Muscle layer of duodenum (tissue), 2 donors: ENCODE measurements at regions not wholly inside any gene's neighbourhood (a gene's known extent, or its start where the extent isn't known, plus 50 kb on each side); places are given as distances from the start of the nearest gene placed in this dataset.

ENCODE experiments used
- H3K27ac ChIP-seq: one replicate; pipeline ENCODE4 v1.7.0; 2013; ENCODE audit warnings: mild to moderate bottlenecking, low read length
- H3K27me3 ChIP-seq: one replicate; pipeline ENCODE4 v1.7.0; 2013; ENCODE audit warnings: low read depth, mild to moderate bottlenecking, control low read depth, low read length
- H3K36me3 ChIP-seq, 2 donors: one replicate each; pipeline ENCODE4 v1.7.0; 2013; ENCODE audit warnings: low read length in 2 of 2, control low read depth in 1 of 2, mild to moderate bottlenecking in 1 of 2; ENCODE audit not compliant: insufficient read depth in 2 of 2, control insufficient read depth in 1 of 2
- H3K4me1 ChIP-seq, 2 donors: one replicate each; pipeline ENCODE4 v1.7.0; 2013; ENCODE audit warnings: low read length in 2 of 2, mild to moderate bottlenecking in 2 of 2, control low read depth in 1 of 2, moderate library complexity in 1 of 2; ENCODE audit not compliant: insufficient read depth in 2 of 2, control insufficient read depth in 1 of 2
- H3K4me3 ChIP-seq, 2 donors: one replicate each; pipeline ENCODE4 v1.7.0; 2013; ENCODE audit warnings: low read length in 2 of 2, low read depth in 1 of 2, mild to moderate bottlenecking in 1 of 2
- H3K9me3 ChIP-seq, 2 donors: one replicate each; pipeline ENCODE4 v1.7.0; 2013; ENCODE audit warnings: low read length in 2 of 2, control low read depth in 1 of 2, mild to moderate bottlenecking in 1 of 2; ENCODE audit not compliant: control insufficient read depth in 1 of 2
- donor health status: healthy.

DNA sequence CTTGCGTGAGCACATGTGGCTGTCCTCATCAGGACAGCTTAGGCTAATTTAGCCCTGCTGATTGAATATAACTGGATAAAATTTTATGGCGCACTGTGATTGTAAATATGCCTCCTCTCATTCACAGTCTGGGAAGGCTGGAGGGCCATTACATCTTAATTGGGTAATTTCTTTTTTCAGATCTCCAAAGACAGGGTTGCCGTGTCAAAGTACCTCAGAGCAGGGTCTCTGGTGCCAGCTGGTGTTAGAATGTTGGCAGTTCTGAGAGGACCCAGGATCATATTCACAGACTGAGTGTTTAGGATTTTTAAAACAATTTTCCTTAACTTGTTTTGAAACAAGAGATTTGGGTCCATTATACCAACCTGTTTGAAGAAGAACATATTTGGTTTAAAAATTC, 455.7 kb upstream of the TLE4 start:
- no peak overlapping the region for H3K27ac ChIP-seq
- no peaks in the 10 kb centered on the region for H3K4me1 ChIP-seq
- no peak overlapping the region for H3K4me3 ChIP-seq
- no peaks in the 10 kb centered on the region for H3K9me3 ChIP-seq
- no peaks in the 10 kb centered on the region for H3K27me3 ChIP-seq
- H3K36me3 ChIP-seq = no peaks in the 10 kb centered on the region

DNA sequence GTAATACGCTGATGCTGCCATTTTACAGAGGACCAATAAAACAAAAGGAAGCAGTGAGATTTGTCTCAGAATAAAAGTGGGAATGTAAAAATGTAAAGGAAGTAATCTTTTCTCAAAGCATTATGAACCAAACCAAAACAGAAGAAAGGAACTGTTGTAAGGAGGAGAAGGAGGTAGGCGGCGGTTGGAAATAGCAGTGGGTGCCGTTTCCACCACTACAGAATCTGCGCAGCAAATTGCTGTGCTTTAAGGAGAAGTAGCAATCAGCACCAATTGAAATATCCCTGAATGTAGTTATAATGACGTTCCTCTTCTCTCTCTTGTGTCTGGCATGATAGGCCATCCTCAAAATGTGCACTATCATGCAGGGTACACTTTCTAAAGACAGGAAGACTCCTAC, 455.1 kb upstream of the TLE4 start:
- H3K4me3 ChIP-seq = no peak overlapping the region
- no peaks in the 10 kb centered on the region for H3K9me3 ChIP-seq
- no peaks in the 10 kb centered on the region for H3K4me1 ChIP-seq
- H3K36me3 ChIP-seq = no peaks in the 10 kb centered on the region
- H3K27ac ChIP-seq = no peak overlapping the region
- no peaks in the 10 kb centered on the region for H3K27me3 ChIP-seq

DNA sequence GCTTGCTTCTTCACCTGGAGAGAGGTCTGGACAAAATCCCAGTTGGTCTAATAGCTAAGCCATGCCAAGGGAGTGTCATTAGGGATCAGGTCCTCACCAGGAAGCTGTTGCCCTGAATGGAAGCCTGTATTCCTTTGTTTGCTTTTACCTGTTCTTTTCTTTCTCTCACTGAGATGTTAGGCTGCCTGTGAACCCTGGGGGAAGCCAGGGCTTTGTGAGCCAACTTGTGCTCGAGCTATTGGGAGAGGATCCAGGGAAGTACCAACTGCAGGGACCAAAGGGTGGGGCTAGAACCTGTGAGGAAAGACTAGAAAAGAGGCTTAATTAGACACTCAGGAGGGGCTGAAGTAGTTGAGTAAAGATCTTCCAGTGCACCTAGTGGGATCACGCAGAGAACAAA, 451.2 kb upstream of the TLE4 start:
- H3K27ac ChIP-seq = no peak overlapping the region
- no peaks in the 10 kb centered on the region for H3K9me3 ChIP-seq
- no peaks in the 10 kb centered on the region for H3K27me3 ChIP-seq
- no peaks in the 10 kb centered on the region for H3K36me3 ChIP-seq
- H3K4me1 ChIP-seq = no peaks in the 10 kb centered on the region
- no peak overlapping the region for H3K4me3 ChIP-seq

DNA sequence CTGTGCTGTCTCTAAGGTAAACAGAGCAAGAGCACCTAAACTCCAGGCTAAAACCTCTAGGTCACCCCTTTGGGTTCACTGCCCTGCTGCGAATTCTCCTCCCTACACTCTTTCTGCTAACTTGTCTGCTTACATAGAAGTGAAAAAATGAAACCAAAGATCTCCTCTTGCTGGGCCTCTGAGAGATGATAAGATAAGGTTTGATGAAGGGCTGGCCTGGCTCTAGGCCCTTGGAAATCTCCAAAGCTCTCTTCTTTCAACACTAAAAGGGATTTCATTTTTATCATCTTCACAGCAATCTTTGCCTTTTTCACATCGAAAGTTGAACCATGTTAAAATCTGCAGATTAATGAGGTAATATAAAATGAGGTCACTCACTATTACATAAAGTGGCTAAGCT, 450.8 kb upstream of the TLE4 start:
- Histone ChIP-seq H3K4me3 (no peak overlapping the region), H3K27me3 (no peaks in the 10 kb centered on the region), H3K36me3 (no peaks in the 10 kb centered on the region), H3K9me3 (no peaks in the 10 kb centered on the region), H3K27ac (no peak overlapping the region), H3K4me1 (no peaks in the 10 kb centered on the region)

DNA sequence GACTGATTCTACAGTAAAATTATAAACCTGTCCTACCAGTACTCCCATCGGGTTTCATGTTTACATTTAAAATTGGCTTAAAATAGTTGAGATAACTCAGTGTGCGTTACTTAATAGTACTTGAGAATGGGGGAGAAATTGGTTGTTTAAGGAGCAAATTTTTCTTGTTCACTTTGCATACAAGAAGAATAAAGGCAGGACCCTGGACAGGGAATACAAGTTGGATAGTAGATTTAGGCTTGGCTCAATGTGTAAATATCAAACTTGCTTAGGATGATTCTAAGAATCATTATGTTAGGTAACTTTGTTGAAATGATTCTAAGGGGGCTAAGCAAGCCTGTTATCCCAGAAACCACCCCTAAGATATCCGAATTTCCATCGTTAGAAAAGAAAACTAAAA, 448.4 kb upstream of the TLE4 start:
- Histone ChIP-seq H3K27me3 (no peaks in the 10 kb centered on the region), H3K4me1 (no peaks in the 10 kb centered on the region), H3K36me3 (no peaks in the 10 kb centered on the region), H3K27ac (no peak overlapping the region), H3K9me3 (no peaks in the 10 kb centered on the region), H3K4me3 (no peak overlapping the region)

DNA sequence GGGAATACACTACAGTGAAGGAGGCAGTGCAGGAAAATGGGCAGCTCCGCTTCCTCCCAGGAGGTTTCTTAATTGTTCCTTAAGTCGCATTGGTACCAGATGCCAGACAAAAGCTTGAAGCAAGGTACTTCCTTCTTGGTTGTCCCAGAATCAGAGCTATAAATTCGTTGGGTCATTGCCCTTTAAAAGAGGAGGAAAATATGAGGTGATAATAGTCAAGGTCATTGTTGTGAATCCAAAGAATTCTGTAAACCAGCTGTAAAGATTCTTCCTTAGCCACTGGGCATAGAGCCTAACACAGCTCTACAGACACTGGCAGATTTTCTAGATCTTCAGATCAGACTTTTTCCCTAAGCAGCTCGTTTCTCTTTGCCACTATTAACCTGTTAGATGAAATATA, 444.1 kb upstream of the TLE4 start:
- Histone ChIP-seq H3K4me1 (no peaks in the 10 kb centered on the region), H3K4me3 (no peak overlapping the region), H3K27ac (no peak overlapping the region), H3K27me3 (no peaks in the 10 kb centered on the region), H3K36me3 (no peaks in the 10 kb centered on the region), H3K9me3 (no peaks in the 10 kb centered on the region)

DNA sequence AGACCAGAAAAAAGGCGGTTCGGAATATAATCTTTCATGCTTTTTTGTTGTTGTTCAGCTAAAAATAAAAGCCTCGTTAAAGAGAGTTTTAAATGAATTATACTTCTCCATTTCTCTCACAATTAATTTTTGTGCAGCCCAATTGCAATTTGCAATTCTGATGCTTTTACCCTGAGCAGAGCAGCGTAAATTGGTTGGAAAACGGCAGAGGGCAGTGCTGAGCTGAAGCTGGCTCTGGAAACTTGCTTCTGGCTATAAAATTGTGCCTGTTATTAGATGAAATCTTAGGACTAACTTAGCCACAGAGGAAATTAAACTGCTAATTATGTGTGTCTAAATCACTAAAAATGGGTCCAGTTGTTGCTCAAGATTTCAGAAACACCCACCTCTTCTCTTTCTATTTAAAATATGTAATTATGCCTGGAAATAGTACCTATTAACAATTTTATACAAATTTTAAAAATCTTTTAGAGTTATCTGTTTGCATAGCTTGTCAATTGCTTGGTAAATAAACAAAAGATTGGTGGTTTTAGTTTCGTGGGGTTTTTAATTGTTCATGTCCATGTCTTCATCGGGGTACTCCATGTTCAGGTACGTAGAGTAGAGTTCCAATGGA, 441.8 kb upstream of the TLE4 start:
- Histone ChIP-seq H3K4me1 (no peaks in the 10 kb centered on the region), H3K36me3 (no peaks in the 10 kb centered on the region), H3K9me3 (no peaks in the 10 kb centered on the region), H3K27ac (no peak overlapping the region), H3K27me3 (no peaks in the 10 kb centered on the region), H3K4me3 (no peak overlapping the region)

DNA sequence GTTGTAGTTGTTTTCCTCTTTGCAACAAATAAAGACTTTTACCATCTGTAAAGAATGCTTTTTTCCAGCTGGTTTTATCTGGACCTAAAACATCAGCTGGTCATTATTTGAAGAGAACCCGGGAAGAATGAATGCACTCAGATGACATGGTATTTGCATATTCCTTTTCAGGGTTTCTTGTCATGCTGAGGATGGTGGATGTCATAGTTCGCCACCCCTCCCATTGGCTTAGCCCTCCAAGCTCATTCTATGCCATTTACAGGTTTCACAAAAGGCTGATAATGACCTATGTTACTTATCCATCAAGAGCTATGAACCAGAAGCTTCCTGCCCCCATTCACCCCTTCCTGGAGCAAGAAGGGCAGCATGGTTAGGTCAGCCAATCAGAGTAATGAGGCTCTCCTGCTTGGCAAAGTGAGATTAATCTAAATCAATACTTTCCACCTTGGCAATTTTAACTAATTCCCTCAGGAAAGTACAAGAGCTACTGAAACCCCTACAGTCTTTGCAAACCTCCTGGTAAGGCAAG, 440.5 kb upstream of the TLE4 start:
- Histone ChIP-seq H3K27me3 (no peaks in the 10 kb centered on the region), H3K27ac (no peak overlapping the region), H3K4me3 (no peak overlapping the region), H3K9me3 (no peaks in the 10 kb centered on the region), H3K36me3 (no peaks in the 10 kb centered on the region), H3K4me1 (no peaks in the 10 kb centered on the region)

DNA sequence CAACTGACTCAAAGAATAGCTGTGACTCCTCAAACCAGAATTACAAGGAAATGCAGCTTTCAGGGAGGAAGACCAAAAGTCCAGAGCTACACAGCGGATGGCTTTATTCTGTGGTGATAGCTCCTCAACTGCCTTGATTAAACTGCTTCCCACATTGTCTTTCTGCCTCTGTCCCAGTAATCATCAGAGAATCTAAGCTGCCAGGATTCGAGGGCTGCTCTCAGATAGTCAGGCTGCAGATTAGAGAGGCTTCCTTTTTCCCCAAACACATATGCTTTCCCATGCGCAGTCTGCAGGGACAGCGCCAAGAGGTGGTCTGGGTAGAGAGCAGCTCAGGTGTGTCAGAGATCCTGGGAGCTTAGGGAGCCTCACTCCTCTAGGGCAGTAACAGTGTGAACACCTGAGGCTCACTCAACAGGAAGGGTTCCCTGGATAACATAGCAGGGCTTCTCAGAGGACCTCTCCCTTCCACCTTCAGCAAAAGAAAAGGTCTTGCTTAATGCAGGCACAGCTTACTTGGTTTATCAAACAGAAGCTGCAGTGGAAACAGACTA, 439.9 kb upstream of the TLE4 start:
- Histone ChIP-seq H3K4me3 (no peak overlapping the region), H3K9me3 (no peaks in the 10 kb centered on the region), H3K4me1 (no peaks in the 10 kb centered on the region), H3K36me3 (no peaks in the 10 kb centered on the region), H3K27me3 (no peaks in the 10 kb centered on the region), H3K27ac (no peak overlapping the region)

DNA sequence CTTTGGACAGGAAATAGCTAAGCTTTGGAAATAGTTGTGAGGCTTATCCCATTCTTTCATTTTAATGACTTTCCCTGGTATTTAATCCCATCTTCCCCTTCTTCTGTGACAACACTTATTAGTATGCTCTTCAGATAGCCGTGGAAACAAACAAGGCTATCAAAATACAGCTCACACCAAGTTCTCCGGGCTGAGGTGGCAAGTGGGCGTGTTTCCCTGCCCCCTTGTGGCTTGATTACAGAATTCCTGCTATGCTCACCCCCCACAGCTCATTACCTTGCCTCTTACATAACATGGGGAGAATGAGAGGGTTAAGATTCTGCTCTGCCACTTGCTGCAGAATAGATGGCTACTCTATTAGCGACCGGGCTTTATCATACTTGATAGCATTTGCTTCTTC, 437.1 kb upstream of the TLE4 start:
- Histone ChIP-seq H3K4me1 (no peaks in the 10 kb centered on the region), H3K27me3 (no peaks in the 10 kb centered on the region), H3K36me3 (no peaks in the 10 kb centered on the region), H3K9me3 (no peaks in the 10 kb centered on the region), H3K4me3 (no peak overlapping the region), H3K27ac (no peak overlapping the region)

DNA sequence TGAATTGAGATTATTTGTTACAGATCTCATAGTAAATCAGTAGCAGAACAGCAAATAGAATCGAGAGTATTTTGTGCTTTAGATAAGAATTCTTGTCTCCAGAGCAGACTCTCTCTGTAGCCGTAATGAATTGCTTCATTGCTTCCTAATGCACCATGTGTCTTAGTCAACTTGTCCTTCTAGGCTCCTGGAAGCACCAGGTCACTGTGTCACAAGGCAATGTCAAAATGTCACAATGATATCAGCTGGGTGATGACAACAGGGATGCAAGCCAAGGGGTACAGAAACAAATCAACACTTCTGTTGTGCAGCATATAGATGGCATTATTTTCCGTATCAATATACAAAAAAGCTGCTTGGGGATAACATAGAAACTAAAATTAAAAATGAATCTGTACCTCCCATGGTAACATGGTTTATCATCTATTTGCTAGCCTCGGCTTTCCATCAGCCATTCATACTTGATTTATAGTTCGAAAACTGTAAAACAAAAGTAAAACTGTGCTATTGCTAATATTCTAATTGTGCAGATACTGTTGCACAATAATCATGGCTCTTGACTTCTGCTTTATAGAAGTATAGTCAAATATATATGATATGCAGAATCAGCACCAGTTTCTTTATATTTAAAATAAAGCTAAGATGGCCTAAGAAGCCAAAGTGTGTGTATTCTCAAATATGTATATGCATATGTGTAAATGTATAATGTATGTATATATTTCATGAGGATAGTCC, 435.9 kb upstream of the TLE4 start:
- no peaks in the 10 kb centered on the region for H3K9me3 ChIP-seq
- H3K4me3 ChIP-seq = no peak overlapping the region
- H3K27ac ChIP-seq = no peak overlapping the region
- H3K4me1 ChIP-seq = no peaks in the 10 kb centered on the region
- no peaks in the 10 kb centered on the region for H3K36me3 ChIP-seq
- H3K27me3 ChIP-seq = no peaks in the 10 kb centered on the region
